Left ventricle myocardium inferior (tissue), 1 donor: ENCODE measurements at regions not wholly inside any gene's neighbourhood (a gene's known extent, or its start where the extent isn't known, plus 50 kb on each side); places are given as distances from the start of the nearest gene placed in this dataset.
"Not testable (repeated sequence)": the region's sequence is repeated elsewhere in the genome, so short reads cannot be mapped to it uniquely, and the experiment has no call there.

Experiments
- DNase-seq: peaks from one replicate; pipeline ENCODE4 v3.0.0-alpha.2; 2020
- H3K27ac ChIP-seq: fragments of 200-600 bp; replicated peaks from 2 replicates; pipeline ENCODE4 v1.8.0; 2021
- H3K27me3 ChIP-seq: fragments of 200-600 bp; 2 replicates; pipeline ENCODE4 v1.8.0; 2021; ENCODE audit warnings: low read depth
- H3K36me3 ChIP-seq: fragments of 200-600 bp; 2 replicates; pipeline ENCODE4 v1.8.0; 2021
- H3K4me1 ChIP-seq: fragments of 200-600 bp; 2 replicates; pipeline ENCODE4 v1.8.0; 2021
- H3K4me3 ChIP-seq: fragments of 200-600 bp; 2 replicates; pipeline ENCODE4 v1.8.0; 2021; ENCODE audit warnings: mild to moderate bottlenecking, moderate library complexity
- H3K9me3 ChIP-seq: fragments of 200-600 bp; replicated peaks from 2 replicates; pipeline ENCODE4 v1.8.0; 2021
- intact Hi-C: fragments of 100-400 bp; cut with micrococcal nuclease; formaldehyde crosslinking; loops from one replicate; pipeline ENCODE4 v1.11.0; 2022
- TF ChIP-seq, protein P1 (sequence below): fragments of 200-600 bp; IDR thresholded peaks from 2 replicates; pipeline ENCODE4 v1.8.0; 2021; ENCODE audit warnings: antibody characterized with exemption, mild to moderate bottlenecking, borderline replicate concordance
- donor health status: DM: no; HTN: yes; CAD: no; lungs with severe emphysema.

DNA sequence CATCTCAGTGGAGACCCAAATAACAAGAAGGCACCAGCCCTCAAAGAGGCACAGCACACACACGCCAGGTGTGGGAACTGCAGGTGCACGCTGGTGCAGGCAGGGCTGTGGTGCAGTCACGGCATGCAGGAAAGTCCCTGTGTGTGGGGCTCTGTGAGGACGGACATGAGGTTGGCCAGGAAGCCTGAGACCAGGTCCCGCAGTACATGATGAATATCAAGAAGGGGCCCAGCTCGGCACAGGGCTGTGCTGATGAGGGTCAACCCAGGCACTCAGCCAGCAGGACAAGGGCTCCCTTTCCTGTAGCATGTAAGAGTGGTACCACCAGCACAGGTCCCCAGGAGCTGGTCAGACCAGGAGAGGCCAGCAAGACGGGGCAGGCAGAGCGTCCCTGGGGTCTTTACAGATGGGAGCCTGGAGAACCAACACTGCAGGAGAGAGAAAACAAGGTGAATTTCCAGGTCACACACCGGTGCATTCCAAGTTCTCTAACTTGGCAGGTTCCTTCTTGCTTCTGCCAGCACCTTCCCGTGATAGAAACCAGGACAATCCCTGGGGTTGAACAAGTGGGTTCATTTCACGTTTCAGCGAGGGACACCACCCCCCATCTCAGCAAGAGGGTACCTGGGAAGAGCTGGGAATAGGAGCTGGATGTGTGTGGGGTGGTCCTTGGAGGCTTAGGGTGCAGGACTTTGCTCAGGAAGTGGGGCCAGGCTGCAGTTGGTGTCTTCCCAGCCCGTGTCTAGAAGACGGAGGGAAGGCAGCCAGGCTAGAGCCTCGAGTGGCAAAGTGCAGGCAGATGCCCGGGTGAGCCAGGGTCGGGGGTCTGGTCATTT lies 244.8 kb upstream of the TCERG1L start:
- DNase-seq, result no peak
- Histone ChIP-seq H3K9me3 (no peaks in the 10 kb centered on the region), H3K27ac (no peak overlapping the region), H3K4me1 (no peaks in the 10 kb centered on the region), H3K27me3 (peaks cover 81% of the 10 kb centered on the region), H3K4me3 (no peak overlapping the region), H3K36me3 (no peaks in the 10 kb centered on the region)
- intact Hi-C loops, result no loop called here
- TF ChIP-seq, protein P1, sequence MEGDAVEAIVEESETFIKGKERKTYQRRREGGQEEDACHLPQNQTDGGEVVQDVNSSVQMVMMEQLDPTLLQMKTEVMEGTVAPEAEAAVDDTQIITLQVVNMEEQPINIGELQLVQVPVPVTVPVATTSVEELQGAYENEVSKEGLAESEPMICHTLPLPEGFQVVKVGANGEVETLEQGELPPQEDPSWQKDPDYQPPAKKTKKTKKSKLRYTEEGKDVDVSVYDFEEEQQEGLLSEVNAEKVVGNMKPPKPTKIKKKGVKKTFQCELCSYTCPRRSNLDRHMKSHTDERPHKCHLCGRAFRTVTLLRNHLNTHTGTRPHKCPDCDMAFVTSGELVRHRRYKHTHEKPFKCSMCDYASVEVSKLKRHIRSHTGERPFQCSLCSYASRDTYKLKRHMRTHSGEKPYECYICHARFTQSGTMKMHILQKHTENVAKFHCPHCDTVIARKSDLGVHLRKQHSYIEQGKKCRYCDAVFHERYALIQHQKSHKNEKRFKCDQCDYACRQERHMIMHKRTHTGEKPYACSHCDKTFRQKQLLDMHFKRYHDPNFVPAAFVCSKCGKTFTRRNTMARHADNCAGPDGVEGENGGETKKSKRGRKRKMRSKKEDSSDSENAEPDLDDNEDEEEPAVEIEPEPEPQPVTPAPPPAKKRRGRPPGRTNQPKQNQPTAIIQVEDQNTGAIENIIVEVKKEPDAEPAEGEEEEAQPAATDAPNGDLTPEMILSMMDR, result no peak

DNA sequence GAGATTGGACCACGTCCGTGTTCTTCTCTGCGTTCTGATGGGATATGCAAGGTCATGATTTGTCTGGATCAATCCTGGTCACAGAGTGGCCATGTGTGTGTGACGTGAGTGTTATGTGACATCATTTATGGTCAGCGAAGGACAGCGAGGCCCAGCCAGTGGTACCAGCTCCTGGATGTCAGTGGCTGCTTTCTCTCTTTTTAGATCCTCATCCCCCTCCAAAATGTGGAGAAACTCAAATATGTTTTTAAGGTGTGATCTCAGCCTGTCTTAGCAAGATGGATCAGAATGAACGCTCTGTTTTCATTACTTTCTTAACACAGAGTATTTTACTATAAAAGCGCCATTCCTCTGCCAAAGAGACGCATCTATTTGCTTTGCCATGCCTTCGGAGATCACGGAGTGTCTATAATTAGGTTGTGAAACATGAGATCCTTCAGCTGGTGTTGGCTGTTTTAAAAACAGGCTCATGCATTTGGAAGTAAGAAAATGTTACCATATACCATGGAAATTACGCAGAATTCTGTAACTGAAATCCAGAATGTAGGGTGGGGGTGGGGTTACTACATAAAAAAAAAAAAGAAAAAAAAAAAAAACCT lies 245.5 kb upstream of the TCERG1L start:
- TF ChIP-seq, protein P1, result no peak
- Histone ChIP-seq H3K4me3 (no peak overlapping the region), H3K27ac (no peak overlapping the region), H3K4me1 (no peaks in the 10 kb centered on the region), H3K36me3 (no peaks in the 10 kb centered on the region), H3K27me3 (peaks cover 82% of the 10 kb centered on the region), H3K9me3 (no peaks in the 10 kb centered on the region)
- intact Hi-C loops, result no loop called here
- DNase-seq, result no peak

DNA sequence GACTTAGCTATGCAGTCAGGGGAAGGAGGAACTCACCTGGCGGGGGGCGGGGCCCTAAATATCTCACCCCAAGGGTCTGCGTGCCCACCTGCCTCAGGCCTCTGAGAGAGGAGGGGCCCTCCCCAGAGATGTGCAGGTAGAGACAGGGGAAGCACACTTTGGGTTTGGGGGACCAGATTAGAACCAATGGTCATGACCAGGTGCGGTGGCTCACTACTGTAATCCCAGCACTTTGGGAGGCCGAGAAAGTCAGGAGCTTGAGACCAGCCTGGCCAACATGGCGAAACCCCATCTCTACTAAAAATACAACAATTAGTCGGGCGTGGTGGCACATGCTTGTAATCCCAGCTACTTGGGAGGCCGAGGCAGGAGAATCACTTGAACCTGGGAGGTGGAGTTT lies 246.4 kb upstream of the TCERG1L start:
- H3K27ac ChIP-seq, DNase-seq, intact Hi-C loops: not testable (repeated sequence)

DNA sequence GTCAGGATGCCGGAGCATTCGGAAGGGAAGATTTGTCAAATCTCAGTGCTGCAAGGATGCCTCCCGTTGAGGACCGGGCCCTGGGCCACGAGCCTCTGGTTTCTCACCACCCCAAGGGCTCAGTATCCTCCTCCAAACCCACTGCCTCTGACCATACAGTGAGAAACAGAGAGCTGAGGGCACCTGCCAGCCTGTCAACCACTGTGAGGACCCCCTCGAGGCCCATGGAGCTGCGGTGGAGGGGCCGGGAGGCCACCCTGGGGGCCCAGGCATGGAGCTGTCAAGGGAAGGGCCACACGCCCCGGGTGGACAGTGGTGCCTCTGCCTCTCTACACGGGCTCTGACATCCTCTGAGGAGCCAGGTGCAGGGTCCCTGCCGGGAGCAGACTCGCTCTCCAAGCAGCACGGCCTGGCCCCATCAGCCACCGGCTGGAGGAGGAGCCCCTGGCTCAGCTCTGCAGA lies 248.0 kb upstream of the TCERG1L start:
- Histone ChIP-seq H3K4me1 (no peaks in the 10 kb centered on the region), H3K4me3 (no peak overlapping the region), H3K9me3 (peaks cover 1% of the 10 kb centered on the region), H3K27ac (no peak overlapping the region), H3K27me3 (peaks cover 84% of the 10 kb centered on the region), H3K36me3 (no peaks in the 10 kb centered on the region)
- TF ChIP-seq, protein P1, result no peak
- intact Hi-C loops, result no loop called here
- no peak for DNase-seq

More for the DNA sequence above, 246.4 kb upstream of the TCERG1L start:
- H3K4me3 ChIP-seq, H3K4me1 ChIP-seq, H3K9me3 ChIP-seq, H3K36me3 ChIP-seq: not testable (repeated sequence)
- peaks cover 82% of the 10 kb centered on the region for H3K27me3 ChIP-seq

DNA sequence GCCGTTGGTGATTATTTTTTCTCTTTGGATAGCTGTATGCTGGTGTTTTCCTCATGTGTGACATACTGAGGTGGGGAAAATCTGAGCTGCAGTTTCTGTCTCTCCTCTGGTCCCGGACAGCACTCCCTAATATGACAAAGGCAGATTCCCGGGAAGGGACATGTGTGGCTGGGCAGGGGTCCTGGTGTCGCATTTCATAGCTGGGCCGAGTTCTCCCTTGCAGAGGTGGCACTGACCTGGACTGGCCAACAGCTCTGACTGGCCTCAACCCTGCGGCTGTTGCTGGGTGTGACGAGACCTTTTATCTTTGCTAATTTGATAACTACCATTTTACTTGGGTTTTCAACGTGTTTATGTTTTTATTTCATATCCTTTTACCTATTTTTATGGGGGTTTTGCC lies 248.6 kb upstream of the TCERG1L start:
- Histone ChIP-seq H3K27me3 (peaks cover 80% of the 10 kb centered on the region), H3K4me1 (no peaks in the 10 kb centered on the region)
- intact Hi-C loops, result no loop called here

More for the DNA sequence above, 248.6 kb upstream of the TCERG1L start:
- H3K4me3 ChIP-seq, result no peak overlapping the region
- no peak for DNase-seq
- no peaks in the 10 kb centered on the region for H3K36me3 ChIP-seq
- peaks cover 8% of the 10 kb centered on the region for H3K9me3 ChIP-seq
- no peak overlapping the region for H3K27ac ChIP-seq
- TF ChIP-seq, protein P1, result no peak
